GM23338 (cell line): ENCODE measurements at regions not wholly inside any gene's neighbourhood (a gene's known extent, or its start where the extent isn't known, plus 50 kb on each side); places are given as distances from the start of the nearest gene placed in this dataset.

Experiments used
- ATAC-seq: fragments of 200-7000 bp; cut with Tn5 transposase; 3 replicates; pipeline ENCODE4 v1.9.1; 2020
- DNase-seq: peaks from one replicate; pipeline ENCODE4 v3.0.0-alpha.2; 2015; ENCODE audit warnings: low spot score
- H2AFZ ChIP-seq: fragments of 200-600 bp; sonication (generic); 2 replicates; pipeline ENCODE4 v1.8.0; 2016; ENCODE audit warnings: antibody characterized with exemption, mild to moderate bottlenecking, moderate library complexity
- H3F3A ChIP-seq: fragments of 200-600 bp; sonication (generic); replicated peaks from 2 replicates; pipeline ENCODE4 v1.8.0; 2017; ENCODE audit warnings: antibody characterized with exemption, mixed run types, low read depth
- H3K27ac ChIP-seq: fragments of 200-600 bp; sonication (generic); 2 replicates; pipeline ENCODE4 v1.6.1; 2016; ENCODE audit warnings: low read depth
- H3K27me3 ChIP-seq: fragments of 200-600 bp; sonication (generic); 2 replicates; pipeline ENCODE4 v1.8.0; 2016; ENCODE audit warnings: mild to moderate bottlenecking, mixed run types, moderate library complexity; ENCODE audit not compliant: insufficient read depth
- H3K36me3 ChIP-seq: fragments of 200-600 bp; sonication (generic); 2 replicates; pipeline ENCODE4 v1.8.0; 2016; ENCODE audit warnings: mild to moderate bottlenecking; ENCODE audit not compliant: insufficient read depth
- H3K4me1 ChIP-seq: fragments of 200-600 bp; sonication (generic); 2 replicates; pipeline ENCODE4 v1.8.0; 2016; ENCODE audit warnings: mild to moderate bottlenecking, moderate library complexity; ENCODE audit not compliant: insufficient read depth
- H3K4me2 ChIP-seq: fragments of 200-600 bp; sonication (generic); 2 replicates; pipeline ENCODE4 v1.7.1; 2017; ENCODE audit warnings: mixed run types
- H3K4me3 ChIP-seq: fragments of 200-600 bp; sonication (generic); 2 replicates; pipeline ENCODE4 v1.6.1; 2016; ENCODE audit warnings: mixed run types
- H3K79me2 ChIP-seq: fragments of 200-600 bp; sonication (generic); replicated peaks from 2 replicates; pipeline ENCODE4 v1.8.0; 2017; ENCODE audit warnings: mild to moderate bottlenecking; ENCODE audit not compliant: insufficient read depth
- H3K9me2 ChIP-seq: fragments of 200-600 bp; sonication (generic); 2 replicates; pipeline ENCODE4 v1.8.0; 2017; ENCODE audit not compliant: insufficient read depth
- H4K20me1 ChIP-seq: fragments of 200-600 bp; sonication (generic); replicated peaks from 2 replicates; pipeline ENCODE4 v1.8.0; 2017; ENCODE audit warnings: mild to moderate bottlenecking; ENCODE audit not compliant: insufficient read depth
- H3K27ac Mint-ChIP-seq: 2 replicates; pipeline ENCODE4 v1.8.0; 2020; ENCODE audit warnings: inconsistent platforms, mild to moderate bottlenecking, moderate library complexity, mixed read lengths
- H3K27me3 Mint-ChIP-seq: 3 replicates; pipeline ENCODE4 v1.8.0; 2022; ENCODE audit warnings: low read depth, mild to moderate bottlenecking, moderate library complexity, mixed read lengths, inconsistent platforms; ENCODE audit not compliant: insufficient read depth, poor library complexity
- H3K36me3 Mint-ChIP-seq: 3 replicates; pipeline ENCODE4 v1.8.0; 2021; ENCODE audit warnings: low read depth, mild to moderate bottlenecking, inconsistent platforms, moderate library complexity, mixed read lengths
- H3K4me1 Mint-ChIP-seq: 3 replicates; pipeline ENCODE4 v1.8.0; 2020; ENCODE audit warnings: mild to moderate bottlenecking, inconsistent platforms, mixed read lengths
- H3K4me3 Mint-ChIP-seq: 3 replicates; pipeline ENCODE4 v1.8.0; 2021; ENCODE audit warnings: moderate library complexity, mild to moderate bottlenecking, inconsistent platforms, mixed read lengths
- H3K9me3 Mint-ChIP-seq: 3 replicates; pipeline ENCODE4 v1.8.0; 2020; ENCODE audit warnings: moderate library complexity, mild to moderate bottlenecking, inconsistent platforms, mixed read lengths
- CREB1 ChIP-seq: fragments of 250-450 bp; sonication (Bioruptor Pico); IDR thresholded peaks from 2 replicates; pipeline ENCODE4 v1.5.0; 2020; ENCODE audit warnings: low read depth, mild to moderate bottlenecking, moderate library complexity
- EZH2 ChIP-seq: fragments of 200-600 bp; sonication (generic); IDR thresholded peaks from one replicate; pipeline ENCODE4 v1.8.0; 2017; ENCODE audit warnings: antibody characterized with exemption, mild to moderate bottlenecking, low read depth; ENCODE audit not compliant: unreplicated experiment
- EZH2phosphoT487 ChIP-seq: fragments of 200-600 bp; sonication (generic); IDR thresholded peaks from one replicate; pipeline ENCODE4 v1.8.1; 2018; ENCODE audit warnings: antibody characterized with exemption; ENCODE audit not compliant: unreplicated experiment
- POLR2AphosphoS5 ChIP-seq: IDR thresholded peaks from 2 replicates; pipeline ENCODE4 v1.6.1; 2016; ENCODE audit warnings: antibody characterized with exemption, low read depth
- STAT1 ChIP-seq: IDR thresholded peaks from one replicate; pipeline ENCODE4 v1.6.1; 2016; ENCODE audit warnings: antibody characterized with exemption; ENCODE audit not compliant: unreplicated experiment
- ZNF114 ChIP-seq: fragments of 250-450 bp; sonication (Bioruptor Pico); IDR thresholded peaks from 2 replicates; pipeline ENCODE4 v1.5.0; 2020; ENCODE audit warnings: mild to moderate bottlenecking, moderate library complexity
- ZNF331 ChIP-seq: fragments of 250-450 bp; sonication (Bioruptor Pico); IDR thresholded peaks from 2 replicates; pipeline ENCODE4 v1.5.0; 2020; ENCODE audit warnings: low read depth, mild to moderate bottlenecking, moderate library complexity
- TF ChIP-seq, protein P1 (sequence below): IDR thresholded peaks from one replicate; pipeline ENCODE4 v1.6.1; 2018; ENCODE audit warnings: antibody characterized with exemption; ENCODE audit not compliant: unreplicated experiment
- TF ChIP-seq, protein P2 (sequence below): IDR thresholded peaks from 2 replicates; pipeline ENCODE4 v1.6.1; 2016; ENCODE audit warnings: antibody characterized with exemption
- TF ChIP-seq, protein P3 (sequence below), 2 experiments: fragments of 200-600 bp in 1 of 2; sonication (generic) in 1 of 2; conservative IDR thresholded peaks; 2 replicates each; pipeline versions ENCODE4 v1.5.1 to v1.6.1; 2016 to 2017; ENCODE audit warnings: antibody characterized with exemption in 2 of 2, low read depth in 2 of 2, mild to moderate bottlenecking in 2 of 2, moderate library complexity in 1 of 2

DNA sequence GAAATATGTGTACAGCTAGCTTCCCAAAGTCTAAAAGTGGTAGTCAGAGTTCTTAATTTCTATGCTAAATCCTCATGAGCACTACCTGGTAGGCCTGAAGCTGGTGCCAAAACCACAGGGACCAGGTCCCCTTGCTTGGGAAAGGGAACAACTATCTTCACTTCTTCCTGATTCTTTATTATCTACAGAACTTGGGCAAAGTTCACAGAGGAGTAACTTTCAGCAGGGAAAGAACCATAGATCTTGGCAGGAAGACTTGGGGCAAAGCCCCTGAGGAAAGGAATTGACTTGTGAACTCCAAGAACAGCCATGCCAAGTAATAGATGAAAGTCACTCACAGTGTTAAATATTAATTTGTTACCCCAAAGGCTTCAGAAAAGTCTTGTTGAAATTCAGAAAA lies 193.0 kb downstream of the ZC3H11B start (continued):
- TF ChIP-seq STAT1 = no peak
- TF ChIP-seq, protein P1, sequence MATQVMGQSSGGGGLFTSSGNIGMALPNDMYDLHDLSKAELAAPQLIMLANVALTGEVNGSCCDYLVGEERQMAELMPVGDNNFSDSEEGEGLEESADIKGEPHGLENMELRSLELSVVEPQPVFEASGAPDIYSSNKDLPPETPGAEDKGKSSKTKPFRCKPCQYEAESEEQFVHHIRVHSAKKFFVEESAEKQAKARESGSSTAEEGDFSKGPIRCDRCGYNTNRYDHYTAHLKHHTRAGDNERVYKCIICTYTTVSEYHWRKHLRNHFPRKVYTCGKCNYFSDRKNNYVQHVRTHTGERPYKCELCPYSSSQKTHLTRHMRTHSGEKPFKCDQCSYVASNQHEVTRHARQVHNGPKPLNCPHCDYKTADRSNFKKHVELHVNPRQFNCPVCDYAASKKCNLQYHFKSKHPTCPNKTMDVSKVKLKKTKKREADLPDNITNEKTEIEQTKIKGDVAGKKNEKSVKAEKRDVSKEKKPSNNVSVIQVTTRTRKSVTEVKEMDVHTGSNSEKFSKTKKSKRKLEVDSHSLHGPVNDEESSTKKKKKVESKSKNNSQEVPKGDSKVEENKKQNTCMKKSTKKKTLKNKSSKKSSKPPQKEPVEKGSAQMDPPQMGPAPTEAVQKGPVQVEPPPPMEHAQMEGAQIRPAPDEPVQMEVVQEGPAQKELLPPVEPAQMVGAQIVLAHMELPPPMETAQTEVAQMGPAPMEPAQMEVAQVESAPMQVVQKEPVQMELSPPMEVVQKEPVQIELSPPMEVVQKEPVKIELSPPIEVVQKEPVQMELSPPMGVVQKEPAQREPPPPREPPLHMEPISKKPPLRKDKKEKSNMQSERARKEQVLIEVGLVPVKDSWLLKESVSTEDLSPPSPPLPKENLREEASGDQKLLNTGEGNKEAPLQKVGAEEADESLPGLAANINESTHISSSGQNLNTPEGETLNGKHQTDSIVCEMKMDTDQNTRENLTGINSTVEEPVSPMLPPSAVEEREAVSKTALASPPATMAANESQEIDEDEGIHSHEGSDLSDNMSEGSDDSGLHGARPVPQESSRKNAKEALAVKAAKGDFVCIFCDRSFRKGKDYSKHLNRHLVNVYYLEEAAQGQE = no peak
- TF ChIP-seq EZH2phosphoT487 = no peak
- TF ChIP-seq, protein P2, sequence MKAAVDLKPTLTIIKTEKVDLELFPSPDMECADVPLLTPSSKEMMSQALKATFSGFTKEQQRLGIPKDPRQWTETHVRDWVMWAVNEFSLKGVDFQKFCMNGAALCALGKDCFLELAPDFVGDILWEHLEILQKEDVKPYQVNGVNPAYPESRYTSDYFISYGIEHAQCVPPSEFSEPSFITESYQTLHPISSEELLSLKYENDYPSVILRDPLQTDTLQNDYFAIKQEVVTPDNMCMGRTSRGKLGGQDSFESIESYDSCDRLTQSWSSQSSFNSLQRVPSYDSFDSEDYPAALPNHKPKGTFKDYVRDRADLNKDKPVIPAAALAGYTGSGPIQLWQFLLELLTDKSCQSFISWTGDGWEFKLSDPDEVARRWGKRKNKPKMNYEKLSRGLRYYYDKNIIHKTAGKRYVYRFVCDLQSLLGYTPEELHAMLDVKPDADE = no peak
- no peak for TF ChIP-seq EZH2
- TF ChIP-seq CREB1 (CRISPR knock-in tag) = no peak
- TF ChIP-seq, protein P3, sequence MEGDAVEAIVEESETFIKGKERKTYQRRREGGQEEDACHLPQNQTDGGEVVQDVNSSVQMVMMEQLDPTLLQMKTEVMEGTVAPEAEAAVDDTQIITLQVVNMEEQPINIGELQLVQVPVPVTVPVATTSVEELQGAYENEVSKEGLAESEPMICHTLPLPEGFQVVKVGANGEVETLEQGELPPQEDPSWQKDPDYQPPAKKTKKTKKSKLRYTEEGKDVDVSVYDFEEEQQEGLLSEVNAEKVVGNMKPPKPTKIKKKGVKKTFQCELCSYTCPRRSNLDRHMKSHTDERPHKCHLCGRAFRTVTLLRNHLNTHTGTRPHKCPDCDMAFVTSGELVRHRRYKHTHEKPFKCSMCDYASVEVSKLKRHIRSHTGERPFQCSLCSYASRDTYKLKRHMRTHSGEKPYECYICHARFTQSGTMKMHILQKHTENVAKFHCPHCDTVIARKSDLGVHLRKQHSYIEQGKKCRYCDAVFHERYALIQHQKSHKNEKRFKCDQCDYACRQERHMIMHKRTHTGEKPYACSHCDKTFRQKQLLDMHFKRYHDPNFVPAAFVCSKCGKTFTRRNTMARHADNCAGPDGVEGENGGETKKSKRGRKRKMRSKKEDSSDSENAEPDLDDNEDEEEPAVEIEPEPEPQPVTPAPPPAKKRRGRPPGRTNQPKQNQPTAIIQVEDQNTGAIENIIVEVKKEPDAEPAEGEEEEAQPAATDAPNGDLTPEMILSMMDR (conservative IDR thresholded peaks at IDR 0.05; ENCODE audit: low read depth in 2 of 2) = no peak
- no peak for TF ChIP-seq ZNF114 (CRISPR knock-in tag)

DNA sequence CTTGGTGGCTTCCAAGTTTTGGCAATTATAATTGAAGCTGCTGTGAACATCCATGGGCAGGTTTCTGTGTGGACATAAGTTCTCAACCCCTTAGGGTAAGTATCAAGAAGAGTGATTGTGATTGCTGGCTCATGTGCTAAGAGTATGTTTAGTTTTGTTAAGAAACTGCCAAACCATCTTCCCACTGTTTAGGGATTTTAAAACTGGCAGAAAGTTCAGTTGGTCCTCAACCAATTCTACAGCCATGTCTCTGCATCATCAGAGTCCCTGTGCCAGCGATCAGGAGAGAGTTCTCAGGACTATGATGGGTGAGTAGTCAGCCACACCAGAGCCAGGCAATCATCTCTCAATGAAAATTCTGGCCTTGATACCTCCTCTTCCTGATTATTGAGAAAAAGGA lies 193.8 kb downstream of the ZC3H11B start:
- Histone ChIP-seq H3K27me3 (no peaks in the 10 kb centered on the region), H3K4me1 (no peaks in the 10 kb centered on the region), H3K79me2 (no peaks in the 10 kb centered on the region), H3K4me2 (no peak overlapping the region), H2AFZ (no peak overlapping the region), H3K4me3 (no peak overlapping the region), H4K20me1 (no peaks in the 10 kb centered on the region), H3K9me2 (no peaks in the 10 kb centered on the region), H3F3A (no peaks in the 10 kb centered on the region), H3K27ac (no peak overlapping the region), H3K36me3 (no peaks in the 10 kb centered on the region)
- TF ChIP-seq EZH2phosphoT487 (no peak), EZH2 (no peak), POLR2AphosphoS5 (no peak), ZNF114 (CRISPR knock-in tag) (no peak), ZNF331 (no peak), STAT1 (no peak)
- TF ChIP-seq, protein P2 = no peak
- TF ChIP-seq, protein P1 = no peak
- DNase-seq (no peak), ATAC-seq (no peak)
- Mint-ChIP-seq H3K4me3 (no peak overlapping the region), H3K27ac (no peak overlapping the region), H3K36me3 (no peaks in the 10 kb centered on the region), H3K27me3 (no peaks in the 10 kb centered on the region), H3K4me1 (no peaks in the 10 kb centered on the region), H3K9me3 (no peaks in the 10 kb centered on the region)
